ENCODE measurements at regions not wholly inside any gene's neighbourhood (a gene's known extent, or its start where the extent isn't known, plus 50 kb on each side); places are given as distances from the start of the nearest gene placed in this dataset.

GRCh38 chr6:104010897-104011296, 848.8 kb downstream of the HACE1 start:
- no peaks in the 10 kb centered on the region for H3K36me3 ChIP-seq (ENCODE audit: control insufficient read depth in 4 of 4, insufficient read depth in 4 of 4, low read length in 3 of 4)
- ChIA-PET POLR2A (no interaction called here), CTCF (no interaction called here)
- H3K9me3 ChIP-seq (ENCODE audit: control extremely low read depth in 1 of 5, control insufficient read depth in 4 of 5, insufficient read depth in 2 of 5, low read depth in 1 of 5, low read length in 4 of 5) = no peaks in the 10 kb centered on the region
- H3K27me3 ChIP-seq (replicated peaks in 2 of 5; ENCODE audit: control insufficient read depth in 4 of 5, insufficient read depth in 5 of 5, low read length in 4 of 5) = no peaks in the 10 kb centered on the region
- H3K27ac ChIP-seq (ENCODE audit: insufficient read depth in 1 of 2, low read depth in 1 of 2, low read length in 2 of 2, poor library complexity in 1 of 2, severe bottlenecking in 2 of 2) = no peak overlapping the region
- no peak for DNase-seq
- H3K4me3 ChIP-seq (ENCODE audit: control insufficient read depth in 1 of 7, extremely low read depth in 1 of 7, insufficient read depth in 4 of 7, low read depth in 2 of 7, low read length in 6 of 7) = no peak overlapping the region
- H3K4me1 ChIP-seq (ENCODE audit: control extremely low read depth in 1 of 4, control insufficient read depth in 4 of 4, insufficient read depth in 4 of 4, low read length in 3 of 4) = no peaks in the 10 kb centered on the region

- ChIA-PET POLR2A (no interaction called here), CTCF (no interaction called here)
- Histone ChIP-seq H3K4me3 (ENCODE audit: control insufficient read depth in 1 of 7, extremely low read depth in 1 of 7, insufficient read depth in 4 of 7, low read depth in 2 of 7, low read length in 6 of 7) (no peak overlapping the region), H3K9me3 (ENCODE audit: control extremely low read depth in 1 of 5, control insufficient read depth in 4 of 5, insufficient read depth in 2 of 5, low read depth in 1 of 5, low read length in 4 of 5) (no peaks in the 10 kb centered on the region), H3K4me1 (ENCODE audit: control extremely low read depth in 1 of 4, control insufficient read depth in 4 of 4, insufficient read depth in 4 of 4, low read length in 3 of 4) (no peaks in the 10 kb centered on the region), H3K27me3 (replicated peaks in 2 of 5; ENCODE audit: control insufficient read depth in 4 of 5, insufficient read depth in 5 of 5, low read length in 4 of 5) (no peaks in the 10 kb centered on the region), H3K36me3 (ENCODE audit: control insufficient read depth in 4 of 4, insufficient read depth in 4 of 4, low read length in 3 of 4) (no peaks in the 10 kb centered on the region), H3K27ac (ENCODE audit: insufficient read depth in 1 of 2, low read depth in 1 of 2, low read length in 2 of 2, poor library complexity in 1 of 2, severe bottlenecking in 2 of 2) (no peak overlapping the region)
- WGBS (ENCODE audit: insufficient coverage) = no CpG with 5 or more reads among the region's 3 CpGs
- no peak for DNase-seq
These were observed 855.8 kb downstream of the HACE1 start for GRCh38 chr6:104003803-104004516.

- H3K4me1 ChIP-seq (ENCODE audit: control extremely low read depth in 1 of 4, control insufficient read depth in 4 of 4, insufficient read depth in 4 of 4, low read length in 3 of 4) = no peaks in the 10 kb centered on the region
- H3K9me3 ChIP-seq (ENCODE audit: control extremely low read depth in 1 of 5, control insufficient read depth in 4 of 5, insufficient read depth in 2 of 5, low read depth in 1 of 5, low read length in 4 of 5) = no peaks in the 10 kb centered on the region
- H3K36me3 ChIP-seq (ENCODE audit: control insufficient read depth in 4 of 4, insufficient read depth in 4 of 4, low read length in 3 of 4) = no peaks in the 10 kb centered on the region
- no peak for DNase-seq
- POLR2A ChIA-PET = no interaction called here
- no peaks in the 10 kb centered on the region for H3K27me3 ChIP-seq (replicated peaks in 2 of 5; ENCODE audit: control insufficient read depth in 4 of 5, insufficient read depth in 5 of 5, low read length in 4 of 5)
- no peak overlapping the region for H3K4me3 ChIP-seq (ENCODE audit: control insufficient read depth in 1 of 7, extremely low read depth in 1 of 7, insufficient read depth in 4 of 7, low read depth in 2 of 7, low read length in 6 of 7)
- no CpG with 5 or more reads among the region's 1 CpG for WGBS (ENCODE audit: insufficient coverage)
- CTCF ChIA-PET = no interaction called here
- no peak overlapping the region for H3K27ac ChIP-seq (ENCODE audit: insufficient read depth in 1 of 2, low read depth in 1 of 2, low read length in 2 of 2, poor library complexity in 1 of 2, severe bottlenecking in 2 of 2)
These were observed 864.1 kb downstream of the HACE1 start for GRCh38 chr6:103995571-103995970.

DNA sequence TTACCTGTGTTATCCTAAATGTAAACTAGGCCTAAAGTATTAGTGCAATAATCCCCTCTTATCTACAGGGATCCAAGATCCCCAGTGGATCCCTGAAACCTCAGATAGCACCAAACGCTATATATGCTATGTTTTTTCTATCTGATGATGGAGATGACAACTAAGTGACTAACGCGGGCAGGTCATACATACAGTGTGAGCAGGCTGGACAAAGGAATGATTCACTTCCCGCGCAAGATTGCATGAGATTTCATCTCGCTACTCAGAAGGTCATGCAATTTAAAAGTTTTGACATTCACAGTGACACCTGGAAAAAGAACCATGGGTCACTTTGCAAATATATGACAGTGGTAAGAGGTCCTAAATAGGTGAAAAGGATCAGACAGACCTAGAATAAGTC, 875.9 kb downstream of the HACE1 start:
- no peak overlapping the region for H3K27ac ChIP-seq (ENCODE audit: insufficient read depth in 1 of 2, low read depth in 1 of 2, low read length in 2 of 2, poor library complexity in 1 of 2, severe bottlenecking in 2 of 2)
- 97% methylated on average over 6 of the region's 6 CpGs for WGBS (ENCODE audit: insufficient coverage)
- CTCF ChIA-PET = no interaction called here

DNA sequence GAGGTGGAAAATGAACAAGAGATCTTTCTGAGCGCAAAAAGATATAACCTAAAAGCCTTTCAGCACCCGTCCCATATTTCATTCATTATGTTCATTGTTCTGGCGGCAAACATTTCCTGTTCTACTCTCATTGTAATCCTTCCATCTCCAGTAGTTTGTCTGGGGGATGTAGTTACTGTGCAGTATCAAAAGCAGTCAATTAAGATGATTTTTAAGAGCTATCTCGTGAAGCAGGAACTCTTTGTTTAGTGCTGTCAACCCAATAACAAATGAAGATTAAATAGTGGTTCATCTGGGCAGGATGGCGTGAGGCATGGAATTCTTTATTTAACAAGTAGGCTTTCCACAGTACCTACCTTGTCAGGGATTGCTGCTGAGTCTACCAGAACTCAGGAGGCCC, 876.7 kb downstream of the HACE1 start:
- H3K36me3 ChIP-seq (ENCODE audit: control insufficient read depth in 4 of 4, insufficient read depth in 4 of 4, low read length in 3 of 4) = no peaks in the 10 kb centered on the region
- H3K4me3 ChIP-seq (ENCODE audit: control insufficient read depth in 1 of 7, extremely low read depth in 1 of 7, insufficient read depth in 4 of 7, low read depth in 2 of 7, low read length in 6 of 7) = no peak overlapping the region
- H3K9me3 ChIP-seq (ENCODE audit: control extremely low read depth in 1 of 5, control insufficient read depth in 4 of 5, insufficient read depth in 2 of 5, low read depth in 1 of 5, low read length in 4 of 5) = no peaks in the 10 kb centered on the region
- H3K4me1 ChIP-seq (ENCODE audit: control extremely low read depth in 1 of 4, control insufficient read depth in 4 of 4, insufficient read depth in 4 of 4, low read length in 3 of 4) = no peaks in the 10 kb centered on the region
- POLR2A ChIA-PET = no interaction called here
- CTCF ChIA-PET = no interaction called here
- no peaks in the 10 kb centered on the region for H3K27me3 ChIP-seq (replicated peaks in 2 of 5; ENCODE audit: control insufficient read depth in 4 of 5, insufficient read depth in 5 of 5, low read length in 4 of 5)
- no peak overlapping the region for H3K27ac ChIP-seq (ENCODE audit: insufficient read depth in 1 of 2, low read depth in 1 of 2, low read length in 2 of 2, poor library complexity in 1 of 2, severe bottlenecking in 2 of 2)
- 57% methylated on average over 3 of the region's 5 CpGs for WGBS (ENCODE audit: insufficient coverage)
- no peak for DNase-seq

More for the DNA sequence above, 875.9 kb downstream of the HACE1 start:
- no peaks in the 10 kb centered on the region for H3K27me3 ChIP-seq (replicated peaks in 2 of 5; ENCODE audit: control insufficient read depth in 4 of 5, insufficient read depth in 5 of 5, low read length in 4 of 5)
- H3K4me3 ChIP-seq (ENCODE audit: control insufficient read depth in 1 of 7, extremely low read depth in 1 of 7, insufficient read depth in 4 of 7, low read depth in 2 of 7, low read length in 6 of 7) = no peak overlapping the region
- H3K4me1 ChIP-seq (ENCODE audit: control extremely low read depth in 1 of 4, control insufficient read depth in 4 of 4, insufficient read depth in 4 of 4, low read length in 3 of 4) = no peaks in the 10 kb centered on the region
- no peaks in the 10 kb centered on the region for H3K9me3 ChIP-seq (ENCODE audit: control extremely low read depth in 1 of 5, control insufficient read depth in 4 of 5, insufficient read depth in 2 of 5, low read depth in 1 of 5, low read length in 4 of 5)
- no peaks in the 10 kb centered on the region for H3K36me3 ChIP-seq (ENCODE audit: control insufficient read depth in 4 of 4, insufficient read depth in 4 of 4, low read length in 3 of 4)
- POLR2A ChIA-PET = no interaction called here
- no peak for DNase-seq

- 93% methylated on average over 2 of the region's 4 CpGs for WGBS (ENCODE audit: insufficient coverage)
- H3K9me3 ChIP-seq (ENCODE audit: control extremely low read depth in 1 of 5, control insufficient read depth in 4 of 5, insufficient read depth in 2 of 5, low read depth in 1 of 5, low read length in 4 of 5) = no peaks in the 10 kb centered on the region
- no peak for DNase-seq
- ChIA-PET POLR2A (no interaction called here), CTCF (no interaction called here)
- H3K27me3 ChIP-seq (replicated peaks in 2 of 5; ENCODE audit: control insufficient read depth in 4 of 5, insufficient read depth in 5 of 5, low read length in 4 of 5) = no peaks in the 10 kb centered on the region
- no peaks in the 10 kb centered on the region for H3K4me1 ChIP-seq (ENCODE audit: control extremely low read depth in 1 of 4, control insufficient read depth in 4 of 4, insufficient read depth in 4 of 4, low read length in 3 of 4)
- no peaks in the 10 kb centered on the region for H3K36me3 ChIP-seq (ENCODE audit: control insufficient read depth in 4 of 4, insufficient read depth in 4 of 4, low read length in 3 of 4)
- H3K27ac ChIP-seq (ENCODE audit: insufficient read depth in 1 of 2, low read depth in 1 of 2, low read length in 2 of 2, poor library complexity in 1 of 2, severe bottlenecking in 2 of 2) = no peak overlapping the region
- H3K4me3 ChIP-seq (ENCODE audit: control insufficient read depth in 1 of 7, extremely low read depth in 1 of 7, insufficient read depth in 4 of 7, low read depth in 2 of 7, low read length in 6 of 7) = no peak overlapping the region
These were observed 877.1 kb downstream of the HACE1 start for GRCh38 chr6:103982574-103982973.

GRCh38 chr6:103979308-103979707, 880.4 kb downstream of the HACE1 start:
- WGBS (ENCODE audit: insufficient coverage) = 83% methylated on average over 1 of the region's 2 CpGs
- no peak for DNase-seq
- CTCF ChIA-PET = no interaction called here
- Histone ChIP-seq H3K27ac (ENCODE audit: insufficient read depth in 1 of 2, low read depth in 1 of 2, low read length in 2 of 2, poor library complexity in 1 of 2, severe bottlenecking in 2 of 2) (no peak overlapping the region), H3K27me3 (replicated peaks in 2 of 5; ENCODE audit: control insufficient read depth in 4 of 5, insufficient read depth in 5 of 5, low read length in 4 of 5) (no peaks in the 10 kb centered on the region), H3K36me3 (ENCODE audit: control insufficient read depth in 4 of 4, insufficient read depth in 4 of 4, low read length in 3 of 4) (no peaks in the 10 kb centered on the region), H3K4me3 (ENCODE audit: control insufficient read depth in 1 of 7, extremely low read depth in 1 of 7, insufficient read depth in 4 of 7, low read depth in 2 of 7, low read length in 6 of 7) (no peak overlapping the region), H3K4me1 (ENCODE audit: control extremely low read depth in 1 of 4, control insufficient read depth in 4 of 4, insufficient read depth in 4 of 4, low read length in 3 of 4) (no peaks in the 10 kb centered on the region), H3K9me3 (ENCODE audit: control extremely low read depth in 1 of 5, control insufficient read depth in 4 of 5, insufficient read depth in 2 of 5, low read depth in 1 of 5, low read length in 4 of 5) (no peaks in the 10 kb centered on the region)
- POLR2A ChIA-PET = no interaction called here
